GM12878 (cell line): ENCODE measurements at regions not wholly inside any gene's neighbourhood (a gene's known extent, or its start where the extent isn't known, plus 50 kb on each side); places are given as distances from the start of the nearest gene placed in this dataset.

Source experiments
- CBFB ChIP-seq: IDR thresholded peaks from 2 replicates; pipeline ENCODE4 v1.6.1; 2016; ENCODE audit warnings: antibody characterized with exemption, low read depth
- CBX5 ChIP-seq: sonication (generic); IDR thresholded peaks from 2 replicates; pipeline ENCODE4 v1.6.1; 2016; ENCODE audit warnings: low read depth, moderate library complexity, mild to moderate bottlenecking, inconsistent platforms
- IKZF1 ChIP-seq: fragments of 450-650 bp; conservative IDR thresholded peaks from 2 replicates; pipeline ENCODE4 v1.6.1; 2017; ENCODE audit warnings: antibody characterized with exemption, mild to moderate bottlenecking
- TAF1 ChIP-seq: IDR thresholded peaks from 2 replicates; pipeline ENCODE4 v1.6.1; 2011; ENCODE audit warnings: mild to moderate bottlenecking, low read depth, low read length, borderline replicate concordance
- TBL1XR1 ChIP-seq: IDR thresholded peaks from 2 replicates; pipeline ENCODE4 v1.6.1; 2012; ENCODE audit warnings: low read depth, low read length, improper control_type of control experiment
- USF1 ChIP-seq: IDR thresholded peaks from 2 replicates; pipeline ENCODE4 v1.6.1; 2011; ENCODE audit warnings: borderline replicate concordance, low read depth, mild to moderate bottlenecking, moderate library complexity, mixed read lengths, low read length; ENCODE audit not compliant: insufficient read depth; ENCODE audit errors: extremely low read length
- ZBTB33 ChIP-seq: fragments of 450-650 bp; IDR thresholded peaks from 2 replicates; pipeline ENCODE4 v1.6.1; 2017; ENCODE audit warnings: mild to moderate bottlenecking
- ZBTB40 ChIP-seq: fragments of 450-650 bp; IDR thresholded peaks from 2 replicates; pipeline ENCODE4 v1.6.1; 2016; ENCODE audit warnings: mild to moderate bottlenecking, moderate library complexity, borderline replicate concordance
- ZNF207 ChIP-seq: fragments of 450-650 bp; IDR thresholded peaks from 2 replicates; pipeline ENCODE4 v1.6.1; 2014; ENCODE audit warnings: antibody characterized with exemption, mild to moderate bottlenecking, borderline replicate concordance

- no peak for TF ChIP-seq CBX5
- TF ChIP-seq TBL1XR1 = no peak
- TF ChIP-seq ZBTB40 = no peak
- no peak for TF ChIP-seq ZNF207
- no peak for TF ChIP-seq IKZF1
- TF ChIP-seq USF1 = no peak
- TF ChIP-seq TAF1 = no peak
- no peak for TF ChIP-seq CBFB
- no peak for TF ChIP-seq ZBTB33
These were observed 53.5 kb upstream of the SLC28A3 start (continued) for GRCh38 chr9:84394036-84394435.
